HEK293 (cell line): ENCODE measurements at regions not wholly inside any gene's neighbourhood (a gene's known extent, or its start where the extent isn't known, plus 50 kb on each side); places are given as distances from the start of the nearest gene placed in this dataset.
A peak's percentile ranks its signal among the peaks of the same experiment; 100 is the strongest.

Experiments
- CTCF ChIA-PET: fragments of 350-600 bp; formaldehyde crosslinking; extraction: SDS; loops from one replicate; lab custom pipeline; 2021; ENCODE audit warnings: antibody characterized with exemption; lab: Yijun Ruan, JAX
- POLR2A ChIA-PET: fragments of 300-600 bp; formaldehyde crosslinking; extraction: SDS; loops from one replicate; lab custom pipeline; 2020; ENCODE audit warnings: antibody characterized with exemption, inconsistent platforms; lab: Yijun Ruan, JAX
- H3K27ac ChIP-seq: fragments of 200-500 bp; sonication (Bioruptor generic); 2 replicates; pipeline ENCODE4 v1.5.1; 2014; ENCODE audit warnings: low read depth, low read length, control low read depth, inconsistent platforms; ENCODE audit errors: extremely low read depth
- H3K36me3 ChIP-seq, 2 experiments: fragments of 200-500 bp in 1 of 2; sonication (Bioruptor generic) in 1 of 2; 1 replicate in 1 of 2; 2 replicates in 1 of 2; pipeline ENCODE4 v1.5.1; 2014 to 2017; ENCODE audit warnings: inconsistent platforms in 2 of 2, low read length in 2 of 2; ENCODE audit not compliant: control insufficient read depth in 2 of 2, insufficient read depth in 1 of 2
- H3K4me1 ChIP-seq: fragments of 200-500 bp; sonication (Bioruptor generic); 2 replicates; pipeline ENCODE4 v1.5.1; 2014; ENCODE audit warnings: mild to moderate bottlenecking, low read length, inconsistent platforms; ENCODE audit not compliant: control insufficient read depth, insufficient read depth
- H3K4me3 ChIP-seq: 2 replicates; pipeline ENCODE4 v1.5.1; 2011; ENCODE audit warnings: low read depth, mild to moderate bottlenecking, control low read depth, low read length, moderate library complexity
- H3K9me3 ChIP-seq: fragments of 200-500 bp; sonication (Bioruptor generic); 2 replicates; pipeline ENCODE4 v1.5.1; 2014; ENCODE audit warnings: low read depth, low read length, inconsistent platforms; ENCODE audit not compliant: control insufficient read depth, insufficient read depth
- HIC1 ChIP-seq: fragments of 450-650 bp; formaldehyde crosslinking; IDR thresholded peaks from 2 replicates; pipeline ENCODE4 v1.5.1; 2016; ENCODE audit warnings: missing biosample characterization, missing genetic modification characterization
- PRDM10 ChIP-seq: fragments of 450-650 bp; formaldehyde crosslinking; IDR thresholded peaks from 2 replicates; pipeline ENCODE4 v1.5.1; 2016; ENCODE audit warnings: missing biosample characterization, missing genetic modification characterization
- PRDM2 ChIP-seq: fragments of 450-650 bp; formaldehyde crosslinking; IDR thresholded peaks from 2 replicates; pipeline ENCODE4 v1.5.1; 2016; ENCODE audit warnings: missing biosample characterization, missing genetic modification characterization, borderline replicate concordance
- SCRT2 ChIP-seq: fragments of 450-650 bp; formaldehyde crosslinking; IDR thresholded peaks from 2 replicates; pipeline ENCODE4 v1.5.1; 2016; ENCODE audit warnings: missing biosample characterization, missing genetic modification characterization
- SP7 ChIP-seq: fragments of 450-650 bp; formaldehyde crosslinking; IDR thresholded peaks from 2 replicates; pipeline ENCODE4 v1.5.1; 2016; ENCODE audit warnings: missing biosample characterization, missing genetic modification characterization
- TRIM28 ChIP-seq: IDR thresholded peaks from 2 replicates; pipeline ENCODE4 v1.6.1; 2011; ENCODE audit warnings: low read length, control low read depth, borderline replicate concordance
- ZBTB17 ChIP-seq: fragments of 450-650 bp; formaldehyde crosslinking; IDR thresholded peaks from 2 replicates; pipeline ENCODE4 v1.5.1; 2016; ENCODE audit warnings: missing biosample characterization, missing genetic modification characterization
- ZEB2 ChIP-seq: fragments of 450-650 bp; formaldehyde crosslinking; IDR thresholded peaks from 2 replicates; pipeline ENCODE4 v1.5.1; 2016; ENCODE audit warnings: missing biosample characterization, missing genetic modification characterization
- ZNF221 ChIP-seq: fragments of 450-650 bp; formaldehyde crosslinking; IDR thresholded peaks from 2 replicates; pipeline ENCODE4 v1.5.1; 2017; ENCODE audit warnings: missing biosample characterization, missing genetic modification characterization, borderline replicate concordance
- ZNF366 ChIP-seq: fragments of 450-650 bp; formaldehyde crosslinking; conservative IDR thresholded peaks from 2 replicates; pipeline ENCODE4 v1.5.1; 2016; ENCODE audit warnings: missing biosample characterization, missing genetic modification characterization
- ZNF76 ChIP-seq: fragments of 450-650 bp; formaldehyde crosslinking; IDR thresholded peaks from 2 replicates; pipeline ENCODE4; 2016; ENCODE audit warnings: low read depth, missing biosample characterization, missing genetic modification characterization, borderline replicate concordance
- ZNF768 ChIP-seq: fragments of 450-650 bp; formaldehyde crosslinking; IDR thresholded peaks from 2 replicates; pipeline ENCODE4 v1.5.1; 2018; ENCODE audit warnings: missing biosample characterization, mild to moderate bottlenecking, missing genetic modification characterization
- ZNF837 ChIP-seq: fragments of 450-650 bp; formaldehyde crosslinking; IDR thresholded peaks from 2 replicates; pipeline ENCODE4 v1.5.1; 2016; ENCODE audit warnings: missing biosample characterization, missing genetic modification characterization

- TF ChIP-seq PRDM2 (tag by site-specific recombination), result no peak
- no peak for TF ChIP-seq ZNF76 (tag by site-specific recombination)
These were observed 113.9 kb downstream of the ARRDC3 start (continued) for GRCh38 chr5:91269198-91269597.

- Histone ChIP-seq H3K9me3 (no peaks in the 10 kb centered on the region), H3K4me3 (no peak overlapping the region), H3K4me1 (peaks cover 7% of the 10 kb centered on the region; the same call in 1 of the 2 replicates), H3K36me3 (no peaks in the 10 kb centered on the region), H3K27ac (no peak overlapping the region)
- ChIA-PET POLR2A (interaction anchor here (1.2 kb wide), 1 partner anchor 115 kb away, joined by 3 read pairs; no protein-coding TSS in a partner anchor), CTCF (interaction anchor here (0.6 to 1.1 kb wide), 4 partner anchors 15 to 131 kb away, joined by 3 to 4 read pairs (median 4); no protein-coding TSS in a partner anchor)
- no peak for TF ChIP-seq TRIM28
- peak; percentile 33; the same call in 1 of the 2 replicates for TF ChIP-seq ZNF366 (tag by site-specific recombination)
- TF ChIP-seq ZBTB17 (tag by site-specific recombination), result peak; percentile 32; the same call in 1 of the 2 replicates
- TF ChIP-seq PRDM10 (tag by site-specific recombination), result peak; percentile 86
- TF ChIP-seq ZEB2 (tag by site-specific recombination), result 0 out of 2 replicates have a peak, but pooled peaks have one; percentile 30
- 0 out of 2 replicates have a peak, but pooled peaks have one; percentile 16 for TF ChIP-seq SP7 (tag by site-specific recombination)
- TF ChIP-seq ZNF768 (tag by site-specific recombination), result no peak
These were observed 116.9 kb downstream of the ARRDC3 start for GRCh38 chr5:91266184-91266705.

- H3K27ac ChIP-seq, result no peak overlapping the region
- POLR2A ChIA-PET, result no interaction called here
These were observed 118.6 kb downstream of the ARRDC3 start for GRCh38 chr5:91264311-91265051.

More at GRCh38 chr5:91264311-91265051, 118.6 kb downstream of the ARRDC3 start:
- Histone ChIP-seq H3K4me3 (no peak overlapping the region), H3K9me3 (no peaks in the 10 kb centered on the region), H3K36me3 (no peaks in the 10 kb centered on the region), H3K4me1 (peaks cover 7% of the 10 kb centered on the region; the same call in 1 of the 2 replicates)
- no peak for TF ChIP-seq HIC1
- TF ChIP-seq ZNF221 (tag by site-specific recombination), result no peak
- peak; percentile 53; the same call in 1 of the 2 replicates for TF ChIP-seq SCRT2 (tag by site-specific recombination)
- TF ChIP-seq ZNF837 (tag by site-specific recombination), result no peak
- CTCF ChIA-PET, result interaction anchor here (0.6 kb wide), 1 partner anchor 333 kb away, joined by 3 read pairs; no protein-coding TSS in a partner anchor
